Lower leg skin (tissue), 3 donors: ENCODE measurements at regions not wholly inside any gene's neighbourhood (a gene's known extent, or its start where the extent isn't known, plus 50 kb on each side); places are given as distances from the start of the nearest gene placed in this dataset.
"Not testable (repeated sequence)": the region's sequence is repeated elsewhere in the genome, so short reads cannot be mapped to it uniquely, and the experiment has no call there.

ENCODE experiments used
- CTCF ChIP-seq, 3 donors: fragments of 450-650 bp; IDR thresholded peaks; one replicate each; pipeline ENCODE4 v1.5.1; 2016; ENCODE audit warnings: antibody characterized with exemption in 3 of 3, mild to moderate bottlenecking in 3 of 3, moderate library complexity in 2 of 3
- POLR2A ChIP-seq, 2 donors: fragments of 450-650 bp; IDR thresholded peaks; one replicate each; pipeline ENCODE4 v1.6.1; 2016 to 2017; ENCODE audit warnings: antibody characterized with exemption in 2 of 2, mild to moderate bottlenecking in 1 of 2, moderate library complexity in 1 of 2

DNA sequence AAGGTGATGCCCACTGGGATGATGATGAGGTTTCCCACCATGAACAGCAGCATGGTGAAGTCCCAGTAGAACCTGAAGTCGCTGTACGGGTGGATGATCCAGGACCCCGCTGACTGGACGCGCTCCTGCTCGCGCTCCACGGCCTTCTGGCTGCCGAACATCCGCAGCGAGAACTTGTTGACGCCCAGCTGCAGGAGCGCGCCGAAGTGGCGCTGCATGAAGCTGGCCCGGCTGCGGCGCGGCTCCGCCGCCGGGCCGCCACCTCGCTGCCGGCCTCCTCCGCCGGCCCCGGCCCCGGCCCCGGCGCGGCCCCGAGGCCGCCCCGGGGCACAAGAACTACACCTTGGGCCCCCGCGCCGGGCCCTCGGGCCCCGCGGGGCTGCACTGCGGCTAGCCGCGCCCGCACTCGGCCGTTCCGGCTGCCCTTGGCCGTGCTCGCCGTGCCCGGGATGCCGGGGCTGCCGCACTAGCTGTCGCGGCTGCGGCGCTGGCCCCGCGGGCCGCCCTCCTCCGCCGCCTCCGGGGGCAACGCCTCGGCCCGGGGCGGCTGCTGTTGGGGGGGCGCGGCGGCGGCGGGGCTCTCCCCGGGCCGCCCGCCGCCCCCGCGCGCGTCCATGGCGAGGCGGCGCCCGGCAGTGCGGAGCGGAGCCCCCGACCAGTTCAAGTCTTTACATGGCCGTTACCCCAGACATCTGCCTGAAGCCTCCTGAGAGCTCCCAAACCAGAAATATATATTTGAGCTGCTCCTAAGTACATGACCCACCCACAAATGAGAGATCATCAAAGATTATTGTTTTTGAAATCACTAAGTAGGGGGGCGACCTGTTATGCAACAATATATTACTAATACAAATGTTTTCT is 87.8 kb downstream of the GOLGA8K start:
- not testable (repeated sequence) for TF ChIP-seq CTCF, POLR2A (IDR thresholded peaks at IDR 0.05)
